ENCODE measurements at regions not wholly inside any gene's neighbourhood (a gene's known extent, or its start where the extent isn't known, plus 50 kb on each side); places are given as distances from the start of the nearest gene placed in this dataset.

DNA sequence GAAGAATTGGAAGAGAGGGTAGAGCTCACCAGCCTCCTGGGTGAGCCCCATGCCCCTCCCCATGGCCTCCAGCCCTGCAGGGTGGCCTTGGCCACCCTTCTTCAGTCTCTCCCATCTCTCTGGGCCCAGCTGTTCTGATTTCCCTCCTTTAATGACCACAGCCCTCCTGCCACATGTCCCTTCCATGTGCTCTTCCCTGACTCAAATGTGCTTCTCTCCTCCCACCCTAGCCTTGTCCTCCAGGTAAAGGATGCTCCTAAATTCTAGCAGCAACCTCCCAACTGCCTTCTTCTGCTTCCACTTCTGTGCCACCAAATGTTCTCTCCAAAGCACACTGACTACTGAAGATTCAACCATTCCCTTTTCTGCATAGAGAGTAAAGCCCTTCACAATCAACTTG lies 83.0 kb downstream of the ADRA2C start:
- no peak overlapping the region for H2AFZ ChIP-seq (ENCODE audit: low read depth)
- no peak overlapping the region for H3K4me2 ChIP-seq
- H3K79me2 ChIP-seq (ENCODE audit: insufficient read depth): no peaks in the 10 kb centered on the region
- ChIA-PET CTCF (interaction anchor here (1.4 kb wide), 1 partner anchor 31 kb away, joined by 5 read pairs; no protein-coding TSS in a partner anchor), POLR2A (no interaction called here)
- peaks cover 0 to 8% of the 10 kb centered on the region in 2 experiments; a peak in 1 of 4 replicates for H3K4me1 ChIP-seq (ENCODE audit: control insufficient read depth in 1 of 2, insufficient read depth in 2 of 2, low read depth in 1 of 2, low read length in 1 of 2)
- no peaks in the 10 kb centered on the region for H3K9me3 ChIP-seq
- H3K27ac ChIP-seq (ENCODE audit: low read depth in 2 of 2, low read length in 1 of 2): no peak overlapping the region
- DNase-seq: no peak
- H4K20me1 ChIP-seq (ENCODE audit: insufficient read depth): no peaks in the 10 kb centered on the region
- H3K9me2 ChIP-seq: no peaks in the 10 kb centered on the region
- H3K4me3 ChIP-seq (ENCODE audit: low read depth in 2 of 2, low read length in 1 of 2): no peak overlapping the region
- H3K9ac ChIP-seq: no peak overlapping the region
- no peak for TF ChIP-seq CHD2 (IDR thresholded peaks at IDR 0.05; ENCODE audit: low read length, partially characterized antibody)
- TF ChIP-seq TEAD4 (IDR thresholded peaks at IDR 0.05; ENCODE audit: borderline replicate concordance, insufficient read depth): no peak
- TF ChIP-seq YY1 (IDR thresholded peaks at IDR 0.05; ENCODE audit: low read depth): no peak
- TF ChIP-seq, protein P1, sequence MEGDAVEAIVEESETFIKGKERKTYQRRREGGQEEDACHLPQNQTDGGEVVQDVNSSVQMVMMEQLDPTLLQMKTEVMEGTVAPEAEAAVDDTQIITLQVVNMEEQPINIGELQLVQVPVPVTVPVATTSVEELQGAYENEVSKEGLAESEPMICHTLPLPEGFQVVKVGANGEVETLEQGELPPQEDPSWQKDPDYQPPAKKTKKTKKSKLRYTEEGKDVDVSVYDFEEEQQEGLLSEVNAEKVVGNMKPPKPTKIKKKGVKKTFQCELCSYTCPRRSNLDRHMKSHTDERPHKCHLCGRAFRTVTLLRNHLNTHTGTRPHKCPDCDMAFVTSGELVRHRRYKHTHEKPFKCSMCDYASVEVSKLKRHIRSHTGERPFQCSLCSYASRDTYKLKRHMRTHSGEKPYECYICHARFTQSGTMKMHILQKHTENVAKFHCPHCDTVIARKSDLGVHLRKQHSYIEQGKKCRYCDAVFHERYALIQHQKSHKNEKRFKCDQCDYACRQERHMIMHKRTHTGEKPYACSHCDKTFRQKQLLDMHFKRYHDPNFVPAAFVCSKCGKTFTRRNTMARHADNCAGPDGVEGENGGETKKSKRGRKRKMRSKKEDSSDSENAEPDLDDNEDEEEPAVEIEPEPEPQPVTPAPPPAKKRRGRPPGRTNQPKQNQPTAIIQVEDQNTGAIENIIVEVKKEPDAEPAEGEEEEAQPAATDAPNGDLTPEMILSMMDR (IDR thresholded peaks at IDR 0.05): no peak
- no peak for TF ChIP-seq GATA2 (CRISPR knock-in tag; IDR thresholded peaks at IDR 0.05)
- TF ChIP-seq GABPA (IDR thresholded peaks at IDR 0.05; ENCODE audit: low read depth): no peak
- no peaks in the 10 kb centered on the region for H3K27me3 ChIP-seq (ENCODE audit: insufficient read depth)
- no peaks in the 10 kb centered on the region for H3F3A ChIP-seq (replicated peaks; ENCODE audit: insufficient read depth)
- no peaks in the 10 kb centered on the region for H3K36me3 ChIP-seq (replicated peaks in 1 of 2; ENCODE audit: control insufficient read depth in 1 of 2, insufficient read depth in 2 of 2, low read length in 1 of 2)

DNA sequence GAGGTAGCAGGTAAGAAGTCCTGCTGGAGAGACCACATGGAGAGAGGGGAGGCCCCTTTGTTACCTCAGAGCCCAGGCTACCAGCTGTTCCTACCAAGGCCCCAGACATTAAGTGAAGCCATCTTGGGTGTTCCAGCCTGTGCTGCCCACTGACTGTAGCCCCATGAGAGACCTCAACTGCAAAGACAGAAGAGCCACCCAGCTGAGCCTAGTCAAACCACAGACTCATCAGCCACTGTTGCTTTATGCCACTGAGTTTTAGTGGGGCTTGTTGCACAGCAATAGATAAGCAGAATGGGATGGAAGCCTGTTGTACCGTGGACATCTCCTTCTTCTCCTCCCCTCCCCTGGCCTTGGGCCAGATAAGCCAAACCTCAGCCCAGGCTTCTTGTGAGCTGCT lies 83.9 kb downstream of the ADRA2C start:
- no peaks in the 10 kb centered on the region for H3K79me2 ChIP-seq (ENCODE audit: insufficient read depth)
- TF ChIP-seq, protein P2, sequence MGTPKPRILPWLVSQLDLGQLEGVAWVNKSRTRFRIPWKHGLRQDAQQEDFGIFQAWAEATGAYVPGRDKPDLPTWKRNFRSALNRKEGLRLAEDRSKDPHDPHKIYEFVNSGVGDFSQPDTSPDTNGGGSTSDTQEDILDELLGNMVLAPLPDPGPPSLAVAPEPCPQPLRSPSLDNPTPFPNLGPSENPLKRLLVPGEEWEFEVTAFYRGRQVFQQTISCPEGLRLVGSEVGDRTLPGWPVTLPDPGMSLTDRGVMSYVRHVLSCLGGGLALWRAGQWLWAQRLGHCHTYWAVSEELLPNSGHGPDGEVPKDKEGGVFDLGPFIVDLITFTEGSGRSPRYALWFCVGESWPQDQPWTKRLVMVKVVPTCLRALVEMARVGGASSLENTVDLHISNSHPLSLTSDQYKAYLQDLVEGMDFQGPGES (IDR thresholded peaks at IDR 0.05; ENCODE audit: low read depth, low read length): no peak
- TF ChIP-seq MXI1 (IDR thresholded peaks at IDR 0.05; ENCODE audit: low read depth, low read length) (no peak), GATA2 (CRISPR knock-in tag; IDR thresholded peaks at IDR 0.05) (no peak), EP300 (IDR thresholded peaks at IDR 0.05; ENCODE audit: borderline replicate concordance in 1 of 2, low read depth in 1 of 2, low read length in 1 of 2) (no peak), JUND (IDR thresholded peaks at IDR 0.05) (no peak), NFIC (IDR thresholded peaks at IDR 0.05; ENCODE audit: borderline replicate concordance) (no peak), FOSL2 (IDR thresholded peaks at IDR 0.05; ENCODE audit: borderline replicate concordance, low read depth) (no peak), MAX (IDR thresholded peaks at IDR 0.05; ENCODE audit: low read depth) (no peak), MEF2A (IDR thresholded peaks at IDR 0.05; ENCODE audit: borderline replicate concordance, low read depth) (no peak), TEAD4 (IDR thresholded peaks at IDR 0.05; ENCODE audit: borderline replicate concordance, insufficient read depth) (no peak), ZBTB33 (IDR thresholded peaks at IDR 0.05; ENCODE audit: borderline replicate concordance, low read depth) (no peak), NRF1 (IDR thresholded peaks at IDR 0.05; ENCODE audit: low read depth, low read length) (no peak), USF1 (IDR thresholded peaks at IDR 0.05; ENCODE audit: borderline replicate concordance, low read depth) (no peak), FOXJ3 (CRISPR knock-in tag; IDR thresholded peaks at IDR 0.05) (no peak)
- TF ChIP-seq, protein P1 (IDR thresholded peaks at IDR 0.05): no peak
- no peak overlapping the region for H3K27ac ChIP-seq (ENCODE audit: low read depth in 2 of 2, low read length in 1 of 2)
- 13% methylated on average over 1 of the region's 1 CpG for WGBS (ENCODE audit: low lambda C conversion rate)
- no peaks in the 10 kb centered on the region for H3K27me3 ChIP-seq (ENCODE audit: insufficient read depth)
- H3F3A ChIP-seq (replicated peaks; ENCODE audit: insufficient read depth): no peaks in the 10 kb centered on the region
- no peak overlapping the region for H2AFZ ChIP-seq (ENCODE audit: low read depth)
- H4K20me1 ChIP-seq (ENCODE audit: insufficient read depth): no peaks in the 10 kb centered on the region
- no peaks in the 10 kb centered on the region for H3K9me2 ChIP-seq
- no peak overlapping the region for H3K9ac ChIP-seq
- no peak overlapping the region for H3K4me3 ChIP-seq (ENCODE audit: low read depth in 2 of 2, low read length in 1 of 2)
- no peaks in the 10 kb centered on the region for H3K36me3 ChIP-seq (replicated peaks in 1 of 2; ENCODE audit: control insufficient read depth in 1 of 2, insufficient read depth in 2 of 2, low read length in 1 of 2)
- POLR2A ChIA-PET: no interaction called here
- DNase-seq: no peak
- H3K4me1 ChIP-seq (ENCODE audit: control insufficient read depth in 1 of 2, insufficient read depth in 2 of 2, low read depth in 1 of 2, low read length in 1 of 2): peaks cover 0 to 8% of the 10 kb centered on the region in 2 experiments; a peak in 1 of 4 replicates
- CTCF ChIA-PET: no interaction called here
- H3K9me3 ChIP-seq: no peaks in the 10 kb centered on the region
- no peak overlapping the region for H3K4me2 ChIP-seq
